Hepatocyte (in vitro differentiated cells): ENCODE measurements at regions not wholly inside any gene's neighbourhood (a gene's known extent, or its start where the extent isn't known, plus 50 kb on each side); places are given as distances from the start of the nearest gene placed in this dataset.
"Not testable (repeated sequence)": the region's sequence is repeated elsewhere in the genome, so short reads cannot be mapped to it uniquely, and the experiment has no call there.

Source experiments
- EZH2 ChIP-seq: fragments of 200-600 bp; sonication (generic); IDR thresholded peaks from 2 replicates; pipeline ENCODE4 v1.6.1; 2016; ENCODE audit warnings: antibody characterized with exemption, mild to moderate bottlenecking, borderline replicate concordance
- TF ChIP-seq, protein P1 (sequence below): fragments of 200-600 bp; sonication (generic); IDR thresholded peaks from 2 replicates; pipeline ENCODE4 v1.5.1; 2016; ENCODE audit warnings: antibody characterized with exemption, mild to moderate bottlenecking; ENCODE audit not compliant: poor library complexity

DNA sequence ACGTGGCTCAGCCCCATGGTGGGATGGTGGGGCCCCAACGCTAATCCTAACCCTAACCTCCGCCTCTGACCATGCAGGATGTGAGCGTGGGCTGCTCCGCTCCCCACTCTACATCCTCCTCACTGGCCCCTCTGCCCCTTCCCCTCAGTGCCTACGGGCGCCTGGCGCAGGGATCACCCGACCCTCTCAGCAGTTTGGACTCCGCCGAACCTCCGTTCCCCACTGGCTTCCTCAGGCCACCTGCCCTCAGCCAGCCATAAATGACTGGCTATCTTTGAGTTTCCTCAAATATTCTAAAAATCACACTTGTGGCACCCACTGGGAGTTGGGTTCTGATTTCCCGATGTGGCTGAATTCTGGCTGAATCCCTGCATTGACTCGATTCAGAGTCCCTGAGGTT lies 154.2 kb downstream of the NPIPB11 start:
- TF ChIP-seq, protein P1, sequence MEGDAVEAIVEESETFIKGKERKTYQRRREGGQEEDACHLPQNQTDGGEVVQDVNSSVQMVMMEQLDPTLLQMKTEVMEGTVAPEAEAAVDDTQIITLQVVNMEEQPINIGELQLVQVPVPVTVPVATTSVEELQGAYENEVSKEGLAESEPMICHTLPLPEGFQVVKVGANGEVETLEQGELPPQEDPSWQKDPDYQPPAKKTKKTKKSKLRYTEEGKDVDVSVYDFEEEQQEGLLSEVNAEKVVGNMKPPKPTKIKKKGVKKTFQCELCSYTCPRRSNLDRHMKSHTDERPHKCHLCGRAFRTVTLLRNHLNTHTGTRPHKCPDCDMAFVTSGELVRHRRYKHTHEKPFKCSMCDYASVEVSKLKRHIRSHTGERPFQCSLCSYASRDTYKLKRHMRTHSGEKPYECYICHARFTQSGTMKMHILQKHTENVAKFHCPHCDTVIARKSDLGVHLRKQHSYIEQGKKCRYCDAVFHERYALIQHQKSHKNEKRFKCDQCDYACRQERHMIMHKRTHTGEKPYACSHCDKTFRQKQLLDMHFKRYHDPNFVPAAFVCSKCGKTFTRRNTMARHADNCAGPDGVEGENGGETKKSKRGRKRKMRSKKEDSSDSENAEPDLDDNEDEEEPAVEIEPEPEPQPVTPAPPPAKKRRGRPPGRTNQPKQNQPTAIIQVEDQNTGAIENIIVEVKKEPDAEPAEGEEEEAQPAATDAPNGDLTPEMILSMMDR = not testable (repeated sequence)
- TF ChIP-seq EZH2 = not testable (repeated sequence)
